Stomach (tissue), 8 donors: ENCODE measurements at regions not wholly inside any gene's neighbourhood (a gene's known extent, or its start where the extent isn't known, plus 50 kb on each side); places are given as distances from the start of the nearest gene placed in this dataset.

Experiments
- DNase-seq, 2 donors: peaks; one replicate each; pipeline versions ENCODE4 v3.0.0 to v3.0.0-alpha.2; 2013 to 2019
- H3K27ac ChIP-seq, 5 donors: fragments of 200-600 bp in 4 of 5; sonication (generic) in 4 of 5; one replicate each; pipeline ENCODE4 v1.5.1; 2013 to 2019; ENCODE audit warnings: mild to moderate bottlenecking in 1 of 5, moderate library complexity in 1 of 5
- H3K27me3 ChIP-seq, 3 donors: fragments of 200-600 bp; sonication (generic); one replicate each; pipeline ENCODE4 v1.5.1; 2017 to 2019; ENCODE audit warnings: mixed run types in 1 of 3
- H3K36me3 ChIP-seq, 4 donors: fragments of 200-600 bp; sonication (generic); 1 replicate in 3 of 4; 2 replicates in 1 of 4; pipeline ENCODE4 v1.5.1; 2016 to 2019
- H3K4me1 ChIP-seq, 4 donors: fragments of 200-600 bp; sonication (generic); one replicate each; pipeline ENCODE4 v1.5.1; 2016 to 2019
- H3K4me3 ChIP-seq, 4 donors: fragments of 200-600 bp; sonication (generic) in 3 of 4; one replicate each; pipeline ENCODE4 v1.5.1; 2016 to 2019; ENCODE audit warnings: mild to moderate bottlenecking in 1 of 4
- H3K9me3 ChIP-seq, 4 donors: fragments of 200-600 bp; sonication (generic); one replicate each; pipeline ENCODE4 v1.5.1; 2016 to 2019
- CTCF ChIP-seq, 7 experiments: fragments of 450-650 bp in 4 of 7; fragments of 200-600 bp in 3 of 7; sonication (generic) in 3 of 7; IDR thresholded peaks; one replicate each; pipeline ENCODE4 v1.5.1; 2016 to 2019; ENCODE audit warnings: antibody characterized with exemption in 7 of 7, control low read depth in 2 of 7, mild to moderate bottlenecking in 1 of 7
- EP300 ChIP-seq: sonication (generic); formaldehyde crosslinking; IDR thresholded peaks from one replicate; pipeline ENCODE4 v1.6.1; 2017; ENCODE audit warnings: antibody characterized with exemption
- POLR2A ChIP-seq, 4 donors: fragments of 450-650 bp; IDR thresholded peaks; one replicate each; pipeline ENCODE4 v1.6.1; 2016; ENCODE audit warnings: antibody characterized with exemption in 4 of 4, control low read depth in 2 of 4, mild to moderate bottlenecking in 1 of 4, moderate library complexity in 1 of 4
- POLR2AphosphoS5 ChIP-seq, 3 donors: sonication (generic); formaldehyde crosslinking; IDR thresholded peaks; one replicate each; pipeline ENCODE4 v1.6.1; 2016; ENCODE audit warnings: antibody characterized with exemption in 3 of 3
- WGBS, 5 donors: extraction: QIAGEN DNeasy Blood & Tissue Kit in 3 of 5; methylation state at CpG; one replicate each; pipeline versions ENCODE4 v1.1.5 to v1.1.7; 2013 to 2018; 5-methylcytosine and 5-hydroxymethylcytosine counted together
- intact Hi-C: fragments of 100-400 bp; cut with DNase I; formaldehyde crosslinking; loops from one replicate; pipeline ENCODE4 v1.15.1; 2023; ENCODE audit warnings: low total_unique reads
- donor health status: healthy with polysubstance abuse.
- donor health status: Bipolar disorder and iron deficiency.
- donor health status: healthy.

- intact Hi-C loops: no loop called here
- TF ChIP-seq POLR2AphosphoS5 (IDR thresholded peaks at IDR 0.05): no peak
- no peak for TF ChIP-seq POLR2A (IDR thresholded peaks at IDR 0.05)
- no peak for TF ChIP-seq EP300
- no peak for TF ChIP-seq CTCF (IDR thresholded peaks at IDR 0.05)
- Histone ChIP-seq H3K4me3 (no peak overlapping the region), H3K27ac (peak overlapping the region; percentile 18 to 76 (median 57)), H3K4me1 (peaks cover 0 to 19% (median 6%) of the 10 kb centered on the region in 4 donors), H3K36me3 (no peaks in the 10 kb centered on the region), H3K9me3 (no peaks in the 10 kb centered on the region), H3K27me3 (peaks cover 0 to 5% (median 0%) of the 10 kb centered on the region in 3 donors)
- WGBS, 5 donors: 80 to 89% (median 83%) methylated on average over 12 to 13 of the region's 13 CpGs
- no peak for DNase-seq
Measured at GRCh38 chr20:23244916-23245552, 105.6 kb upstream of the NXT1 start.

- peak overlapping the region; percentile 27 to 76 (median 57) for H3K27ac ChIP-seq
- no peak for DNase-seq
- no peak overlapping the region for H3K4me3 ChIP-seq
- H3K9me3 ChIP-seq: no peaks in the 10 kb centered on the region
- intact Hi-C loops: no loop called here
- no peak for TF ChIP-seq POLR2A (IDR thresholded peaks at IDR 0.05)
- TF ChIP-seq EP300: no peak
- TF ChIP-seq CTCF (IDR thresholded peaks at IDR 0.05): no peak
- peak in 1 of 3 donors; percentile 38 for TF ChIP-seq POLR2AphosphoS5 (IDR thresholded peaks at IDR 0.05)
- peaks cover 0 to 19% (median 6%) of the 10 kb centered on the region in 4 donors for H3K4me1 ChIP-seq
- WGBS, 5 donors: 78 to 85% (median 82%) methylated on average over 23 to 27 of the region's 27 CpGs
- H3K27me3 ChIP-seq: peaks cover 0 to 5% (median 0%) of the 10 kb centered on the region in 3 donors
- H3K36me3 ChIP-seq: no peaks in the 10 kb centered on the region
Measured at GRCh38 chr20:23244156-23244915, 106.3 kb upstream of the NXT1 start.

- TF ChIP-seq POLR2A (IDR thresholded peaks at IDR 0.05) (no peak), EP300 (no peak), POLR2AphosphoS5 (IDR thresholded peaks at IDR 0.05) (no peak), CTCF (IDR thresholded peaks at IDR 0.05) (no peak)
- Histone ChIP-seq H3K4me1 (peaks cover 0 to 19% (median 6%) of the 10 kb centered on the region in 4 donors), H3K27ac (peak overlapping the region in 4 of 5 donors; percentile 27 to 76 (median 50))
Measured at GRCh38 chr20:23243791-23244155, 106.8 kb upstream of the NXT1 start.

DNA sequence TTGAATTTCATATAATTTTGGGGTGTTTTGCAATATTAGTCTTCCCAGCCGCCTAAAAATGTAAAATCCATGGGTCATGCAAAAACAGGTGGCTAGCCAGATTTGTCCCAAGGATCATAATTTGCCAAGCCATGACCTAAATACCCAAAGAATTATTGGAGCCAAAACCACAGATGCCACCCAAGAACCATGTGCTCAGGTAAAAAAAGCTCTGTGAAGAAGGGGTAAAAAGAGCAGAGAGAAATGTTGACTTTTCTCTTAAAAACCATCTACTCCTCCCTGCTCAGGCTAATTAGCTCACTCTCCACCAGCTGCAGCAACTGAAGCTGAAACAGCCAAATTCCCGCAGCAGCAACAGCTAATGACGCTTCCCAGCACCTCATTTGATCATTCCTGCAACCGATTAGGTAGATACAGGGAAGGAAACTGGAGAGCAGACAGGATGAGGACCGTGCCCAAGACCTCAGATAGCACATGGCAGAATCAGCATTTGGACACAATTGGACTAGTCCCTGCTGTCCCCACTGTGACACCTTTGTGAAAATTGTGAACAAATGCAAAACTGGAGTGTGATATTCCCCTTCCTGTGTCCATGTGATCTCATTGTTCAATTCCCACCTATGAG lies 107.9 kb upstream of the NXT1 start:
- Histone ChIP-seq H3K27me3 (peaks cover 0 to 5% (median 0%) of the 10 kb centered on the region in 3 donors), H3K4me1 (peaks cover 0 to 19% (median 6%) of the 10 kb centered on the region in 4 donors), H3K9me3 (no peaks in the 10 kb centered on the region), H3K36me3 (no peaks in the 10 kb centered on the region), H3K27ac (no peak overlapping the region), H3K4me3 (no peak overlapping the region)
- intact Hi-C loops: no loop called here
- TF ChIP-seq POLR2AphosphoS5 (IDR thresholded peaks at IDR 0.05) (no peak), CTCF (IDR thresholded peaks at IDR 0.05) (no peak), EP300 (no peak), POLR2A (IDR thresholded peaks at IDR 0.05) (no peak)
- no peak for DNase-seq
- 59 to 79% (median 65%) methylated on average over 5 of the region's 5 CpGs for WGBS, 5 donors

More at GRCh38 chr20:23243791-23244155, 106.8 kb upstream of the NXT1 start:
- WGBS, 5 donors: 82 to 99% (median 87%) methylated on average over 4 of the region's 4 CpGs
- Histone ChIP-seq H3K4me3 (no peak overlapping the region), H3K36me3 (no peaks in the 10 kb centered on the region), H3K27me3 (peaks cover 0 to 5% (median 0%) of the 10 kb centered on the region in 3 donors), H3K9me3 (no peaks in the 10 kb centered on the region)
- no peak for DNase-seq
- intact Hi-C loops: no loop called here
